ENCODE measurements at regions not wholly inside any gene's neighbourhood (a gene's known extent, or its start where the extent isn't known, plus 50 kb on each side); places are given as distances from the start of the nearest gene placed in this dataset.

DNA sequence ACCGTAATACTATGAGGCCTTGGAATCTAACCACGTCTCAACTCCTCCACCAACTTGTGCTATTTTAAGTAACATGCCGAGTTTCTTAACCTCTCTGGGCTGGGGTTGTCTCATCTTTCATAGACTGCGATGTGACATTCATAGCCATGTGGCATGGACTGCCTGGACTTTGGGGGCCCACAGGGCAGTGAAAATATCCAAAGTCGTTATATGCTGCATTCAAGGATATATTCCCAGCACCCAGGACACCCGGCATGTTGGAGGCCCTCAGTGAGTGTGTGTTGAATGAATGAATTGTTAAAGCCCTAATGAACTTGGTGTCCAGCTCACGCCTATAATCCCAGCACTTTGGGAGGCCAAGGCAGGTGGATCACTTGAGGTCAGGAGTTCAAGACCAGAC lies 203.1 kb downstream of the CBLN1 start:
- Mint-ChIP-seq H3K27me3 (no peaks in the 10 kb centered on the region), H3K9me3 (peaks cover 32% of the 10 kb centered on the region), H3K36me3 (ENCODE audit: low read depth) (no peaks in the 10 kb centered on the region), H3K4me1 (no peaks in the 10 kb centered on the region), H3K4me3 (no peak overlapping the region), H3K27ac (no peak overlapping the region)
- no peak for ATAC-seq (replicated peaks)

DNA sequence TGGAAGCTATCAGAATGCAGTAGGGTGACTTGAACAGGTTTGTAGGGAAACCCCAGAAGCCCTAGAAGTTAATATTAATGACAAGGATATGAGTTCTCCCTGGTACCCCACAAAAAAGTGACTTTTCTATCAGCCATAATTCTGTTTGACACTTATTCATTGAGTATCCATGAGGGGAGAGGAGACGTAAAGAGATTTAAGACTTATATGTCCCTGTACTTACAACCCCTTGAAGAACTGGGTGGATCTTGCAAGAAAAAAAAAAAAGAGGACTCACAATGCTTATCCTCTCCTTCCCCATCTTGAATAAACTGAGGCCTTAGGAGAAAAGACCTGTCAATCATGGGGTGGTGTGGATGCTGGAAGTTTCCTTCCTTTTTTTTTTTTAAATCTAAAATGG lies 203.5 kb downstream of the CBLN1 start:
- H3K4me3 Mint-ChIP-seq: no peak overlapping the region
- no peak overlapping the region for H3K27ac Mint-ChIP-seq
- ATAC-seq (replicated peaks): no peak
- H3K4me1 Mint-ChIP-seq: no peaks in the 10 kb centered on the region
- peaks cover 32% of the 10 kb centered on the region for H3K9me3 Mint-ChIP-seq
- H3K36me3 Mint-ChIP-seq (ENCODE audit: low read depth): no peaks in the 10 kb centered on the region
- H3K27me3 Mint-ChIP-seq: no peaks in the 10 kb centered on the region

DNA sequence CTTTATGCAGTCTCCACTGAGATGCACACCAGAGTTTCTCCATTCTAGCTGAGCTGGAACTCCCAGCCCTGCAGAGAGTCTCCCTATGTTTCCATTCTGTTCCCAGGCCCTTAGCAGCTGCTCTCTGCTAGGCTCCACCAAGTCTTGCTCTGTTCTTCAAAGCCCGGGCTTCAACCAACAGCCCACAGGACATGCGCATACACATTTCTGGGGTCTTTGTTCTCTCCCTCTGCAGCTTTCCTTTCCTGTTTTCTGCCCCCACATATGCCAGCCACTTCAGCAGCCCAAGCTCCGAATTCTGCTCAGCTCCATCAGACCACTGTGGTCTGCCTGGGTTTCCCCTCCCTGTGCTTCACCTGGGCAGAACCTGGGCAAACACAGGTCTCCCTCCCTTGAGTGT lies 205.9 kb downstream of the CBLN1 start:
- H3K36me3 Mint-ChIP-seq (ENCODE audit: low read depth): no peaks in the 10 kb centered on the region

DNA sequence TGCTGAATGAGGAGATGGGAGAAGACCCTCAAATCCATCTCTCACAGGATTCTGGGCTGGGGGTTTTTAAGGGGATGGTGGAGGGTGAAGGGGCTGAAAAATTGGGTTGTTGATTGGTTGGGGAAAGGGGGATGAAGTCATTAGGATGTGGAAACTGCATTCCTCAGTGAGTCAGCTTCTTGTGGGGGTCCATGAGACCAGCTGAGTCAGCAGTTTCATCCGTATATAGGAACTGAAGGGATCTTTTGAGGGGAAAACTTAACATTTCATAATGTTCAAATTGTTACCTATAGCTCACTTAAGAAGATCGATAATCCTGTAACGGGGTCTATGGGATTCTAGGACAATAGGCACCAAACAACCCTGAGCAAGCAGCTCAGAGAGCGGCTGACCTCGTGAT lies 213.4 kb downstream of the CBLN1 start:
- no peaks in the 10 kb centered on the region for H3K27me3 Mint-ChIP-seq
- no peak overlapping the region for H3K27ac Mint-ChIP-seq
- H3K9me3 Mint-ChIP-seq: peaks cover 14% of the 10 kb centered on the region
- no peaks in the 10 kb centered on the region for H3K4me1 Mint-ChIP-seq
- no peak for ATAC-seq (replicated peaks)
- no peak overlapping the region for H3K4me3 Mint-ChIP-seq
- no peaks in the 10 kb centered on the region for H3K36me3 Mint-ChIP-seq (ENCODE audit: low read depth)

More for the DNA sequence above, 205.9 kb downstream of the CBLN1 start:
- Mint-ChIP-seq H3K27me3 (no peaks in the 10 kb centered on the region), H3K9me3 (peaks cover 30% of the 10 kb centered on the region), H3K27ac (no peak overlapping the region), H3K4me1 (no peaks in the 10 kb centered on the region), H3K4me3 (no peak overlapping the region)
- no peak for ATAC-seq (replicated peaks)

DNA sequence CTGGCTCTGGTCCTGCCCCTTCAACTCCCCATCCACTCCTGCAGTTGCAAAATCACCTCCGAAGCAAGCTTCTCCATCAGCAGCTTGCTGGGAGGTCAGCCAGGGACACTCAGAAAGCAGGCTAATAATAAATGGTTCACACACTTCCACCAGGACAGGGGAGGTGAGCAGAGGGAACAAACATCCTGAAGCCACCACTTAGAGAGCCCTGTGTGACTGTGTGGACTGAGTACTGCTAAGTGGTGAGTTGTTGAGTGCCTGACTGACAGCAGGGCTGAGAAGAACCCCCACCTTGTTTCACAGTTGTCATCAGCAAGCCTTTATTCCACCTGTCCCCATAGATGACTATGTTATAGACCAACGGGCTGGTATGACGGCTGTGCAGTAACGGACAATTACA lies 213.9 kb downstream of the CBLN1 start:
- no peak overlapping the region for H3K27ac Mint-ChIP-seq
- H3K4me1 Mint-ChIP-seq: no peaks in the 10 kb centered on the region
- H3K4me3 Mint-ChIP-seq: no peak overlapping the region
- peaks cover 14% of the 10 kb centered on the region for H3K9me3 Mint-ChIP-seq
- H3K36me3 Mint-ChIP-seq (ENCODE audit: low read depth): no peaks in the 10 kb centered on the region
- ATAC-seq (replicated peaks): no peak
- no peaks in the 10 kb centered on the region for H3K27me3 Mint-ChIP-seq

DNA sequence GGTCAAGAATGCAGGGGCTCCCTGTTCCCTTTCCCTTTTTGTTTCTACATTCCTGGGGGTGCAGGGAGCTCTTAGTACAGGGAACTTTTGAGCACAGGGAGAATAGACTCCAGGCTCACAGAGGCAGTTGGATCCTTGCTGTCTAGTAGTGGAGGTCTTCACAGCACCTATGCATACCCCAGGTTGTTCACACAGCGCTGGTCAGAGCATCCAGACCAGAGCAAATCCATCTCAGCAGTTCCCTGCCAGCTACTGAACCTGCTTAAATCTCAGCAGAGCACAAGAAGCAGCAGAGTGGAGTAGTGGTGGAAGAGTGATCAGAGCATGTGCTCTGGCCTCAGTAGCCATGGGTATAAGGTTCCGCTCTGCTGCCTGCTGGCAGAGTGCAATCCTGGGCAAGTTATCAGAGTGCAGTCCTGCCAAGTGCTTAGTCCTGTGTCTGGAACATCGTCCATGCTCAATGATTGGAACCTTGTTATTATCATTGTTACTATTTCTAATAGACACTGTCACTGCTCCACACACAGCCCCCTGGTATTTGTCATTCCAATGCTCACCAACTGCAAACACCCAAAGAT lies 220.4 kb downstream of the CBLN1 start:
- Mint-ChIP-seq H3K27ac (no peak overlapping the region), H3K4me1 (no peaks in the 10 kb centered on the region), H3K4me3 (no peak overlapping the region), H3K9me3 (peaks cover 3% of the 10 kb centered on the region), H3K27me3 (no peaks in the 10 kb centered on the region), H3K36me3 (ENCODE audit: low read depth) (no peaks in the 10 kb centered on the region)
- no peak for ATAC-seq (replicated peaks)

DNA sequence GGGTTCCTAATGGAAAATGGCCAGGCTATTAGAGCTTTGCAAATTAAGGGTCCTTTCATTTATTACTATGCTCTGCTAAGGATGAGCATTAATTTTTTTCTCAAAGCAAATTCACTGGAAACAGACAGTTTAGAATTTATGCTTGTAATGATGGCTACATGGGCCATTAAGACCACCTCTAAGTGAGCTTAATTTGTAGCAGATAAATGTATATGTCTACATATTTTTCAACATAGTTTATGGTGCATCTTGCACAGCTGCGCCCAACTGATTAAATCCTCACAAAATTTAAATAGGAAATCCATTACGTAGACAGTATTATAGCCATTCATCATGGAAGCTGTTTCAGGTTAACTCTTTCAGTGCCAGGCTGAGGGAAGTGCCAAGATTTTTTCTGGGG lies 220.9 kb downstream of the CBLN1 start:
- H3K27me3 Mint-ChIP-seq: no peaks in the 10 kb centered on the region
- ATAC-seq (replicated peaks): no peak
- no peaks in the 10 kb centered on the region for H3K4me1 Mint-ChIP-seq
- no peak overlapping the region for H3K4me3 Mint-ChIP-seq
- no peaks in the 10 kb centered on the region for H3K36me3 Mint-ChIP-seq (ENCODE audit: low read depth)
- H3K27ac Mint-ChIP-seq: no peak overlapping the region
- H3K9me3 Mint-ChIP-seq: peaks cover 3% of the 10 kb centered on the region

DNA sequence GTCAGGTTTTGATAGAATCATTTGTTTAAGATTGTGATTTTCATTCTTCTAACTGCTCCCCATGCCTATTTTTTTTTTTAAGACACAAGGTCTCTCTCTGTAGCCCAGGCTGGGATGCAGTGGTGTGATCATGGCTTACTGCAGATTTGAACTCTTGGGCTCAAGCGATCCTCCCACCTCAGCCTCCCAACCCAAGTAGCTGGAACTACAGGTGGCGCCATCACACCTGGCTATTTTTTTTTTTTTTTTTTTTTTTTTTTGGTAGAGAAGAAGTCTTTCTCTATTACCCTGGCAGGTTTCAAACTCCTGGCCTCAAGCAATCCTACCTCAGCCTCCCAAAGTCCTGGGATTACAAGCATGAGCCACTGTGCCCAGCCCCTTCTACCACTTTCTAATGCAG lies 223.3 kb downstream of the CBLN1 start:
- Mint-ChIP-seq H3K4me3 (no peak overlapping the region), H3K27ac (no peak overlapping the region), H3K27me3 (no peaks in the 10 kb centered on the region), H3K4me1 (no peaks in the 10 kb centered on the region), H3K9me3 (no peaks in the 10 kb centered on the region), H3K36me3 (ENCODE audit: low read depth) (no peaks in the 10 kb centered on the region)
- ATAC-seq (replicated peaks): no peak

DNA sequence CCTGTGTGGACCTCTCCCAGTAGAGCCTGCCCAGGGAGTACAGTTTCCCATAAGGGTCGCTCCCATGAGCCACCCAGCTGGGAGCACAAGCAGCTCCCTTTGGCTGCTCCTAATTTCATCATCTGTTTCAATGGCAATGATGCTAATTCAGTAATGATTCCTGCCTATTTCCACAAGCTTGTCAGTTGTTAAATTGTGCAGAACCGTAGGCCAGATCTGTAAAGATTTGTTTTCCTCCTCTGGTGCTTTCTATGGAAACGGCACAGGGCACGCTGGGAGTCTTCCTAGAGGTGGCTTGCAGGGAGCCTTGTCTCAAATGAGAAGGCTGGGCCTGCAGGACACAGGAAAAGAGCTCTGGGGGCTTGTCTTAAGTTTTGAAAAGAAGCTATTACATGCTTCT lies 223.7 kb downstream of the CBLN1 start:
- no peaks in the 10 kb centered on the region for H3K36me3 Mint-ChIP-seq (ENCODE audit: low read depth)

DNA sequence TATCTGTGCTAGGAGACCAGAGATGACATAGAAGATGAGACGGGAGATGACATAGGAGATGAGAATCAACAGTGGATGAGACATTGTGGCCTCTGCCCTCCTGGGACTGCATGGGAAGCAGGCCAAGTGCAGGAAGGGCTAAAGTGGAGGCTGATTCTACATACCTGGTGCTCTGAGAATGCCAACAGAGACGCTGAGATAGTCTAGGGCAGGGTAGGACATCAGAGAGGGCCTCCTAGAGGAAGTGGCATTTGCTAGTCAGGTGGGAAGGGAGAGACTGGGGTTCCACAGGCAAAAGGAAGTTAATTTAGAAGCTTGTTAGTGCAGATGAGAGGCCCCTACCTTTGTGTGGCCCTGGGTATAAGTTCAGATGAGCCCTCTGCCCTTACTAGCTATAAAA lies 224.2 kb downstream of the CBLN1 start:
- H3K27ac Mint-ChIP-seq: no peak overlapping the region
- H3K9me3 Mint-ChIP-seq: no peaks in the 10 kb centered on the region
- no peak overlapping the region for H3K4me3 Mint-ChIP-seq
- ATAC-seq (replicated peaks): no peak
- no peaks in the 10 kb centered on the region for H3K36me3 Mint-ChIP-seq (ENCODE audit: low read depth)
- no peaks in the 10 kb centered on the region for H3K27me3 Mint-ChIP-seq
- H3K4me1 Mint-ChIP-seq: no peaks in the 10 kb centered on the region

More for the DNA sequence above, 223.7 kb downstream of the CBLN1 start:
- Mint-ChIP-seq H3K4me3 (no peak overlapping the region), H3K27me3 (no peaks in the 10 kb centered on the region), H3K27ac (no peak overlapping the region), H3K9me3 (no peaks in the 10 kb centered on the region), H3K4me1 (no peaks in the 10 kb centered on the region)
- ATAC-seq (replicated peaks): no peak

DNA sequence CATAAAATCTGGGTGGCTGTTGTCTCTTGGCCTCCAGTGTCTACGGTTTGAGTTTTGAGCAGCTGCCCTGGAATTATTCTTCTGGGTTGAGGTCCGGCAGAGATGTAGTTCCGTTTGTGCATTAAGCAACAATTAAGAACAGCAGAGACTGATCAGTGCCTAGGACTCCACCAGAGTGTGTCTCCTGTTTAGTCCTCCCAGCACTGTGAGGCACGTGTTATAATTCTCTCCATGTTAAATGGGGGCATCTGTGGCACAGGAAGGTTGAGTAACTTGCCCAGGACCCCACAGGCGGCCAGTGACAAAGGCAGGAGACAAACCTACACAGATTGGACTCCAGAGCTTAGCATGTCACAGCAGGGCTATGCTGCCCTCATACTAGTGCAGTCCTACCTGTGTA lies 225.1 kb downstream of the CBLN1 start:
- Mint-ChIP-seq H3K9me3 (no peaks in the 10 kb centered on the region), H3K36me3 (ENCODE audit: low read depth) (no peaks in the 10 kb centered on the region), H3K27me3 (no peaks in the 10 kb centered on the region), H3K27ac (no peak overlapping the region), H3K4me3 (no peak overlapping the region), H3K4me1 (no peaks in the 10 kb centered on the region)
- no peak for ATAC-seq (replicated peaks)

DNA sequence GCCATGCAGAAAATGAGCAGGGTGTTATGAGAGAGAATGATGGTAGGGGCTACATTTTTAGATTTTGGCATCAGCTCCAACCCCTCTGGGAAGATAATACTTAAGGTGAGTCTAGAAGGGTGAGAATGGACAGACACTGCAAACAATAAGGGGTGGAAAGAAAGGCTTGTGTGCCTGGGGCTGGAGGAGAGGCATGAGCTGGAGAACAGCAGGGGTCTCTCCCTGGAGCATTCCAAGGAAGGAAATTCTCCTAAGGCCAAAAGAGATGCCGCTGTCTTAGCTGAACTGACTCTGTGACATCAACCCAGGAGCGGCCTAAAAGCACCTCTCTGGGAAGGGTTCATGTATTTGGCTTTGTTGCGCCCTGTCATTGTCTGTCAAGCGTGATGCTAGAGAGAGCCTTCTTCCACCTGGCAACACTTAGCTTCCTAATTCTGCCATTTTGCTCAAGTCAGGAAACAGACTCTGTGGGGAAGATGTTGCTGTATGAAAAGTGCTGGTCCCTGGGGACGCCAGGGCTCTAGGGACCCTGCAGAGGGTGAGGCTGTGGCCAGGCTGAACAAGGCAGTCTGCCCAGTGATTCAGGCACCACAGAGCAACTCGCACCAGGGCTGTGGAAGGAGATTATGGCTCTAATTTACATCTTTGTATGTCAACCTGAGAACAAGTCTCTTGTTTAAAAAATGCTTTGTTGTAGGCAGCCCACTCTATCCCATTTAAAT lies 225.7 kb downstream of the CBLN1 start:
- Mint-ChIP-seq H3K4me1 (no peaks in the 10 kb centered on the region), H3K4me3 (no peak overlapping the region), H3K9me3 (peaks cover 4% of the 10 kb centered on the region), H3K27ac (no peak overlapping the region), H3K27me3 (no peaks in the 10 kb centered on the region), H3K36me3 (ENCODE audit: low read depth) (no peaks in the 10 kb centered on the region)
- no peak for ATAC-seq (replicated peaks)

DNA sequence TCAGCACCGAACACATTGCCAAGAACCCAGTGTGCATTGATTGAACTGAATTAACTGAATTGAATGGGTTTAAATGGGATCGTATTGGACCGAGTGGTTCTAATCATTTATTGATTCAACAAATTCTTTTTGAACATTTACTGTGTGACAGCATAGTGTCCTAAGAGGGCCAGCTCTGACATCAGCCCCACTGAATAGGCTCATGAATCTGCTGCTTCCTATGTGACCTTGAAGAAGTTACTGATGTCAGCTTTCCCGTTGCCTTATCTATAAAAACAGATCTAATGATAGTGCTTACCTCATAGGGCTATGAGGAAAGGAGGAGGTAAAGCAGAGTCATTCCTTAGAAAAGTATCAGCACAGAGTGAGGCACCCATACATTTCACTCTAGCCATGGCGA lies 226.3 kb downstream of the CBLN1 start:
- Mint-ChIP-seq H3K4me1 (no peaks in the 10 kb centered on the region), H3K4me3 (no peak overlapping the region), H3K36me3 (ENCODE audit: low read depth) (no peaks in the 10 kb centered on the region), H3K27me3 (no peaks in the 10 kb centered on the region), H3K9me3 (peaks cover 6% of the 10 kb centered on the region), H3K27ac (no peak overlapping the region)
- no peak for ATAC-seq (replicated peaks)

DNA sequence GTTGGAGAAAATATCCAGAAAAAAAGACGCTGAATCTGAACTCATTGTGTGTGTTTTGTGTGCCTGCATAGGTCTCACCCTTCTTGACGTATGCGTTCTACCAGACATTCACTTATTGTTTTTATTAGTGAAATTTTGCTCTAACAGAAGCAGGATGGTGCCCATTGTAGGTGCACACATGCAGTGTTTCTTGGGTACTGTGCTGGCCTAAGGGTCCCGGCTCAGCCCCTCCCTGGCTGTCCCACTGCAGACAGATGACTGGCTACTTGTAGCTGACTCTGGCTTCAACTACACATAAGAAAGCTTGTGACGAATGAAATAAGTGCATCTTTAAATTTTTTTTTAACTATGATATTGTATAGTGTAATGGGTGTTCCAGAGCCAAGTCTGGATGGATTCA lies 227.0 kb downstream of the CBLN1 start:
- Mint-ChIP-seq H3K36me3 (ENCODE audit: low read depth) (no peaks in the 10 kb centered on the region), H3K4me1 (no peaks in the 10 kb centered on the region), H3K4me3 (no peak overlapping the region), H3K9me3 (peaks cover 6% of the 10 kb centered on the region), H3K27me3 (no peaks in the 10 kb centered on the region), H3K27ac (no peak overlapping the region)
- no peak for ATAC-seq (replicated peaks)

DNA sequence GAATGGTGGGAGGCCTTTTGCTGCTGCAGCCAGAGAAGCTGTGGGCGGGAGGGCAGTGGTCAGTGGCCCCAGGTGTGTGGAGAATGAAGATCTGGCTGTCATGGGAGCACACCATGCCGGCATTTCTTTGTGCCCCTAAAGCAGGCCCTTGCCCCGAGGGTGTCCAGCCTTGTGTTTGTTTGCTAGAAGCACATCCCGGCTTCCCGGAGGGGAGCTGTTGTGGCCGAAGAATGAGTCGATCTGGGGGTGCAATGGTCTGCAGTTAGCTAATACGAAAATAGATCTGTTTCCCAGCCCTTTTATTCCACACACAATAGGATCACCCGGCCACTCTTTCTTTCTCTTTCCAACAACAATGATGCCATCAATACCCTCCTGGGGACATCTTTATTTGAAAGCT lies 228.8 kb downstream of the CBLN1 start:
- H3K4me3 Mint-ChIP-seq: no peak overlapping the region
- no peak overlapping the region for H3K27ac Mint-ChIP-seq
- peaks cover 6% of the 10 kb centered on the region for H3K9me3 Mint-ChIP-seq
- no peak for ATAC-seq (replicated peaks)
- no peaks in the 10 kb centered on the region for H3K4me1 Mint-ChIP-seq
- no peaks in the 10 kb centered on the region for H3K36me3 Mint-ChIP-seq (ENCODE audit: low read depth)
- H3K27me3 Mint-ChIP-seq: no peaks in the 10 kb centered on the region

DNA sequence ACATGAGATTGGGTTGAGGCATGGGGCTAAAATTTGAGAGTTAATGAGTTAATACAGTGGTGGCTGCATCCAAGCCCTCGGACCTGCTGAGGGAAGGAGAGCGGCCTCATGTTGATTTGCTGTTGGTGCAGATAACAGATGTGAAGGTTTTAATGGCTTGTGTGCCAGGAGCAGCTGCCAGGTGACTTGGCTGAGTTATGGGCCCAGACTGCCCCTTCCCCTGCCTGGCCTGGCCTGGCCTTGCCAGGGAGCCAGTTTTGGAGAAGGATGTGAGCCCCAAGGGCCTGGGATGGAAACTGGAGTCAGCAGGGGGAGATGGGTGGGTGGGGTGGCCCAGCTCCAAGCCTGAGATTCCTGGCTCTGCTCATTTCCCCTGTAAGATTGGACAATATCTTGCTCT lies 230.1 kb downstream of the CBLN1 start:
- no peaks in the 10 kb centered on the region for H3K27me3 Mint-ChIP-seq
- H3K36me3 Mint-ChIP-seq (ENCODE audit: low read depth): no peaks in the 10 kb centered on the region
- no peak overlapping the region for H3K4me3 Mint-ChIP-seq
- no peak overlapping the region for H3K27ac Mint-ChIP-seq
- H3K4me1 Mint-ChIP-seq: no peaks in the 10 kb centered on the region
- peaks cover 6% of the 10 kb centered on the region for H3K9me3 Mint-ChIP-seq
- ATAC-seq (replicated peaks): no peak
